CD4-positive, alpha-beta T cell treated with Interleukin-6 for 4 hours (primary cell): ENCODE measurements at regions not wholly inside any gene's neighbourhood (a gene's known extent, or its start where the extent isn't known, plus 50 kb on each side); places are given as distances from the start of the nearest gene placed in this dataset.

ENCODE experiments used
- DNase-seq: peaks from one replicate; pipeline ENCODE4 v3.0.0-alpha.2; 2020; ENCODE audit warnings: mixed read lengths

DNA sequence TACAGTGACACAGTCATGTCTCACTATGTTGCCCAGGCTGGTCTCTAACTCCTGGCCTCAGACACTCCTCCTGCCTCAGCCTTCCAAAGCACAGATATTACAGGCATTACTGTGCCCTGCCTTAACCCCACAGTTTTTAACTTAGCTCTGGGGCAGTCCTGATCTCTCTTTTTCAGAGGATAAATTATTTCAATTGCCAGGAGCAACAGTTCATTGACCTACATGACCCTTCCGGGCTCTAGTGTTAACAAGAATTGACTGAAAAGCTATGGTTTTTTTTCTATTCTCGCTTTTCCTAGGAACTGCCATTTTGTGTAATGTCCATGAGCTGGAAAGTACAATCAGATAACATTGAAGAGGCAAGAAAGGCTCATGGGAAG, 92.8 kb downstream of the HNRNPLL start:
- no peak for DNase-seq

DNA sequence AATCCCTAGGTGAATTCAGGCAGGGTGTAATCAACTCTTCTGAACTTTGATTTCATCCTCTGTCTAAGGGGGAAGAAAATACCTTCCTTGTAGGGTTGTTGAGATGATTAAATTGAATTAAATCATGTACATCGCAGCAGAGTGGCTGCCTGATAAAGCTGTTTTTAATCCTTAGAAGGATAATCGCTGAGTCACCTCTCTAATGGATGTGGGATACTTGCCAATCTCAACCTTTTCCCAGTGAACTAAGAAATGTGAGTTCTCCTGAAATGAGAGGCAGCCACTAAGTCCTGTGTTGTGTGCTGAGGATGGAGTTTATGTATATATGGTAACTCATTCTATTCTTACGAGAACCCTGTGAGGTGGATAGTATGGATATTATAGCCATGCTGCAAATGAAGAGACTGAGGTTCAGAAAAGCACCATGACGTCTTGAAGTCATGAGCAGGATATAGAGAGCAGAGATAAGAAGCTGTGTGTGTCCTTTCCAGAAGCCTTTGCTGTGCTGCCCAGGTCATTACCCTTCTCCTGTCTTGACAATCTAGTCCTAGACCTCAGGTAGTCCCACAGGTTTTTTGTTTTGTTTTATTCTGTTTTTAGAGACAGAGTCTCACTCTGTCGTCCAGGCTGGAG, 93.3 kb downstream of the HNRNPLL start:
- no peak for DNase-seq

GRCh38 chr2:38508311-38509039, 94.3 kb downstream of the HNRNPLL start:
- peak; percentile 86 for DNase-seq

GRCh38 chr2:38507712-38508111, 95.0 kb downstream of the HNRNPLL start:
- DNase-seq, result no peak

DNA sequence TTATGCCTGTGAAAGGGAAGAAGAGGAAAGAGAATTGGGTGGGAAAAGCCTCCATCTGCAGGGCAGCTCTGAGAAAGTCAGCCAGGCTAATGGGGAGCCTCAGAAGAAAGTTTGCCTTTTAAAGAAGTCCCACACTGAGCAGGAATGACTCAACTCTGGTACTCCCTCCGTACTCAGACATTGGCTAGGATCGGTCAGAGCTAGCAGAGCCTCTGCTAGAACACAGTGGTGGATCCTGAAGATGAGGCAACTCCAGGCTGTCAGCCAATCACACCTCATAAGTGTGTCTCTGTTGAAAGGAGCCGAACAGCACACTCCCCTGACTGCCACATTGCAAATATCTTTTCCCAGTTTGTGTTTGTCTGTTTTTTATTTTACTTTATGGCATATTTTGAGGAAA, 96.9 kb downstream of the HNRNPLL start:
- no peak for DNase-seq

DNA sequence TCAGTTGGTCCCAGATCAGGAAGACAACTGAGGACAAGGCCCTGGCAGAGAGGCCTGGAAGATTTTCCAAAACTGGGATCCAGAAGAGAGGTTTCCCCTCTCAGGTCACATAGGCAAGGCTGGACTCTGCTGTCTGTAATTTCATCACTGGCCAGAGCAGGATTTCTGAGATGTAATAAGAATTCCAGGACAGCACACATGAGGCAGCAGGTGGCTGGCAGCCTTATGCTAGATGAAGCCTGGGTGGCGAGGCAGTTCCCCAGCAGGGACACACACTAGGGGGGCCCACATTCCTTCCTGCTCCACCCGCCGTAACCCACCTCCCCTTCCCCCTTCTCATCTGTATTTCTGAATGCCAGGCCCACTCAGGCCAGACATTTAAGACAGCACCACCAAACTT, 98.6 kb downstream of the HNRNPLL start:
- no peak for DNase-seq

GRCh38 chr2:38502107-38502506, 100.6 kb downstream of the HNRNPLL start:
- DNase-seq, result no peak

DNA sequence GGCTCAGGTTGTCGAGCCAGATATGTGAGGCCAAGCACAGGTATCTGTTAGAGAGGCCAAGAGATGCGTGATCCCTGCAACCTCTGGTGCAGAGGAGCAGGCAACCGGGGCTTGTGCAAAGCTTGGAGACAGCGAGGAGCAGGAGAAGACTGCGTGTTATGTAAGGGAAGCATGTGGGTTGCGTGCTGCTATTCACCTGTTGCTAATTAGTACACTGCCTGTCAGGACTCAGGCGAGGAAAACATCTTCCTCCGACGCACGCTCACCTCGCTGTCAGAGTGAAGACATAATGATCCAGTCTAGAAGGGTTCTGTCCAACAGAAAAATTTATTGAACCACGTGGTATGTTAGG, 102.5 kb downstream of the HNRNPLL start:
- DNase-seq, result no peak

DNA sequence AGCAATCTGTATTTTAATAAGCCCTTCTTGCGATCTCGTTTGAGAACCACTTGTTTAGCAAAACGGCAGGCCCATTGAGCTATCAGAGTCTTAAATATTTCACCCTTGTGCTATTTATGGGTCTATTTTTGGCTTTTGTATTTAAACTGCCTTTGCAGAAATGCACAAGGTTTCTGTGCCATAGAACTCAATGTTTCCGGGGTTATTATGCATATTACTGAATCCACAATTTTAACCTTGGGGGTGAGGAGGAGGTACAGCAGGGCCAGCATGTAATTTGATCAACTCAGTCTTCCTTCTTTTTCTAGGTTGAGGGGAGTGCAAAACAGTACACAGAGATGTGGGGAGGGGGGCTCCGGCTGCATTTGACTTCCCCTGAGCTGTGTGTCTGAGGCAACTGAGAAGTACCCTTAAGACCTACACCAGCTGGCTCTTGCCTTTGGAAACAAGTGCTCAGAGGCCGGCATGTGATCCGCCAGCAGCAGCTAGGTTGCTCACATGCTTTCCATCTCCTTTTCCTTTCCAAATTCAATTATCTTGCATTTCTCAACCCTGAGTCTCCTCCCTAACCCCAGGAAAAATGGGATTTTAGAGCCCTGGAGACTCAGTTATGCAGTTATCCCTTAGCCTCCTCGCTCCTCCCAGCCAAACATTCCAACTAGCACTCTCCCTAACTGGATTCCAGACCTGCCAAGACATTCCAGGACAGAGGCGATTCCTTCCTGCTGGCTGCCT, 103.0 kb downstream of the HNRNPLL start:
- DNase-seq, result no peak

DNA sequence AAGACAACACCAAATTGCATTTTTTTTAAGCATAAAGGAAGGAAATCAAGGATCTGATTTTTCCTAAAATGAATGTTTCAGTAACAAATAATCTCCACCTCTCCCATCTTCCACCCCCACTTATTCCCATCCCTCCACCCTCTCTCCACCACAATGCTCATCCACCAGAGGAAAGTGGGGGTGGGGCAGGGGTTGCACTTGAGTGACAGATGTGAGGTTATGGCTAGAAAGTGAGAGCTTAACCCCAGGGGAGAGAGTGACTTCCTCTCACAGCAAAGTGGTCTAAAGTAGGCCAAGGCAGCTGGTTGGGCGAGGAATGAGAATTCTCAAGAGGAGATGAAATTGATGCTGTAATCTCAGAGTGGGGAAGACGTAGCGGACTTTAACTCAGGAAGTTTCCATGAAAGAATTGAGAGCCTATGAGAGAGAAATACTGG, 104.7 kb downstream of the HNRNPLL start:
- no peak for DNase-seq

DNA sequence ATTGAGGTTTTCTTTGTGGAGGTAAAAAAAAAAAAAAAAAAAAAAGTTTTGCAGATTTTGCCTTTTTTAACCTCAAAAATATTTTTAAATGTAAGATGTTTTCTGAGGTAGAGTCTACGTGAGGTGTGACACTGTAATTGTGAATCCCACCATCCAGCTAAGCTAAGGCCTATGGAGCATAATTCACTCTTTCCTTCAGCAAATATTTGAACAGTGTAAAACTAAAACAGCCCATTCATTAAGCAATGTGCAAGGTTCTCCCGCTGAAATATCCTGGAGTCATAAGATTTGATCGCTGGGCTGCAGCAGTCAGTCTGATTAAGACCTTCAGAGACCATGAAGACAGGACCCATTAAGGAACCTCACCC, 105.1 kb downstream of the HNRNPLL start:
- no peak for DNase-seq

GRCh38 chr2:38496927-38497669, 105.6 kb downstream of the HNRNPLL start:
- DNase-seq, result no peak

DNA sequence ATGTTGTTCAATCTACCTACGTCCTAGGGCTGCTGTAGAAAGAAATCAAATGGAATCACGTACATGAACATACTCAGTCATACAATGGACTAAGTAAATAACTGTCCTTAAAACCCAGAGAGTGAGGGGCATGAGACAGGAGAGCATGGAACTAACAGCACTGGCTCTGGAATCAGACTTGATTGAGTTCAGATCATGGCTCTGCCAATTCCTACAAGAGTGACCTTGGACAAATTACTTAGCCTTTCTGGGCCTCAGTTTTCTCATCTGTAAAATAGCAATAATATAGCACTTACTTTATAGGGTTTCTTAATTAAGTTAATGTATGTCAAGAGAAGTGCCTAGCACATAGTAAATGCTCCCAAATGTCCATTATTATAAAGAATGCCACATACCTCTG, 106.8 kb downstream of the HNRNPLL start:
- DNase-seq, result no peak

- no peak for DNase-seq
These were observed 108.3 kb downstream of the HNRNPLL start for GRCh38 chr2:38494394-38494793.

- DNase-seq, result no peak
These were observed 110.6 kb downstream of the HNRNPLL start for GRCh38 chr2:38492042-38492615.

DNA sequence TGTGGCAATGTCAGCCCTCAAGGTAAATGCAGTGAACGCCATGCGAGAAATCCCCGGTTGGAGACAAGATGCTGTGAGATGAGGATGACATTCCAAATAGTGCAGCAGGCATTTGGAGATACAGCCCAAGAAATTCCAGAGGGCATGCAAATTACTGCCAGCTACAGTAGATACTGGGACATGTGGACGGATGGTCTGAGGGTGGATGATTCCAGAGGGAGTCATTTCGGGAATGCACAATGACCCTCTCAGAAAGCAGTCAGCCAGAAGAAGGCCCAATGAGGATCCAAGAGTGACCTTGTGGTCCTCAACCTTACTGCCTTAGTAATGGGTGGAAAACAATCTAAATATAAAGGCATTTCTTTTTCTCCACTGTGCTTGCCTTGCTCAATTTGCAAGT, 111.3 kb downstream of the HNRNPLL start:
- no peak for DNase-seq

DNA sequence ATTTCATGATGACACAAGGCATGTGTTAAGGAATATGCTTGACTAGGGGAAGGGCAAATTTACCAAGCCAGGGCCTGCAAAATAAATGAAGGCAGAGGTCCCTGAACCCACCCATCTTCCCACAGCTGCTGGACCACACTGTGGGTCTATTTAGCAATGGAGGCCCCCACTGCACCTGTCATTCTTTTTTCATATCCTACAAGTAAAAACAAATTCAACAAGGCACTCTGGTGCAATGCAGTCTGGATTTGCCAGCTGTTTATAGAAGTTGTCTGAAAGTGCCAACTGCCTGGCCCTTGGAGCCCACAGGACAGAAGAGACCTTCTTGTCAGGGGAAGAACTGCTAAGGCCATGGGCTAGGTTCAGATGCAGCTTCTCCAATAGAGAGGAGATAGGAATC, 112.8 kb upstream of the ATL2 start:
- no peak for DNase-seq

DNA sequence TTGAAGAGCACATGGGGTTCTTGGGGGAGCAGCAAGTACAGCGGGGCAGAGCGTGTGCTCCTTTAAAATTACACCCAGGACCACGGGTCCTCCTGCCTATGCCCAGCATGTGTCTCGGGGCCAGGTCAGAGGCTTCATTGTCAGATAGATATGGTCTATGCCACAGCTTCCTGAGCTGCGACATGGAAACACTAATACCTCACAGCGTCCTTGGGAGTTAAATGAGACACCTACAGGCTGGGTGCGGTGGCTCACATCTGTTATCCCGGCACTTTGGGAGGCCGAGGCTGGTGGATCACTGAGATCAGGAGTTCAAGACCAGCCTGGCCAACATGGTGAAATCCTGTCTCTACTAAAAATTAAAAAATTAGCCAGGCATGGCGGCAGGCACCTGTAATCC, 110.8 kb upstream of the ATL2 start:
- DNase-seq, result no peak

GRCh38 chr2:38486213-38487026, 109.3 kb upstream of the ATL2 start:
- no peak for DNase-seq

DNA sequence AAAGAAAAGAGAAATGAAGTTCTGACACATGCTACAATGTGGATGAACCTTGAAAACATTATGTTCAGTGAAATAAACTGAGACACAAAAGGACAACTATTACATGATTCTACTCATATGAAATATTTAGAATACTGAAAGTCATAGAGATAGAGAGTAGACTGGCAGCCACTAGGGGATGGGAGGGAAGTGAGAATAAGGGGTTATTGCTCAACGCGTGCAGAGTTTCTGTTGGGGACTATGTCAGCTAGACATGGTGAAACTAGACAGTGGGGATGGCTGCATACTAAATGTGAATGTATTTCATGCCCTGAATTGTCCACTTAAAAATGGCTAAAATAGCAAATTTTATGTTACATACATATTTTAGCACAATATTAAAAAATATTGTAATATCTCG, 108.7 kb upstream of the ATL2 start:
- DNase-seq, result no peak

GRCh38 chr2:38484957-38485356, 107.9 kb upstream of the ATL2 start:
- DNase-seq, result no peak

GRCh38 chr2:38483776-38484501, 106.9 kb upstream of the ATL2 start:
- DNase-seq, result no peak
